ENCODE measurements at regions not wholly inside any gene's neighbourhood (a gene's known extent, or its start where the extent isn't known, plus 50 kb on each side); places are given as distances from the start of the nearest gene placed in this dataset.

GRCh38 chr12:29970501-29970900 is 186.8 kb upstream of the TMTC1 start:
- TF ChIP-seq CTCF (IDR thresholded peaks at IDR 0.05) = no peak
- TF ChIP-seq BCL3 (IDR thresholded peaks at IDR 0.05) = no peak
- no peak for TF ChIP-seq POLR2A (IDR thresholded peaks at IDR 0.05; ENCODE audit: low read length)
- TF ChIP-seq PHF8 (IDR thresholded peaks at IDR 0.05; ENCODE audit: borderline replicate concordance, low read depth) = no peak
- no peak for TF ChIP-seq RFX5 (IDR thresholded peaks at IDR 0.05)
- TF ChIP-seq POLR2AphosphoS2 (conservative IDR thresholded peaks at IDR 0.05; ENCODE audit: low read length) = no peak
- no peak for TF ChIP-seq EP300 (IDR thresholded peaks at IDR 0.05)
- TF ChIP-seq KDM1A (IDR thresholded peaks at IDR 0.05; ENCODE audit: low read depth) = no peak
- TF ChIP-seq RCOR1 (IDR thresholded peaks at IDR 0.05; ENCODE audit: low read depth, low read length) = no peak

All from A549 (cell line).